ENCODE measurements at regions not wholly inside any gene's neighbourhood (a gene's known extent, or its start where the extent isn't known, plus 50 kb on each side); places are given as distances from the start of the nearest gene placed in this dataset.
A peak's percentile ranks its signal among the peaks of the same experiment; 100 is the strongest.

- no peak for DNase-seq
These were observed 155.2 kb upstream of the IPO5 start for GRCh38 chr13:97798171-97798821.

DNA sequence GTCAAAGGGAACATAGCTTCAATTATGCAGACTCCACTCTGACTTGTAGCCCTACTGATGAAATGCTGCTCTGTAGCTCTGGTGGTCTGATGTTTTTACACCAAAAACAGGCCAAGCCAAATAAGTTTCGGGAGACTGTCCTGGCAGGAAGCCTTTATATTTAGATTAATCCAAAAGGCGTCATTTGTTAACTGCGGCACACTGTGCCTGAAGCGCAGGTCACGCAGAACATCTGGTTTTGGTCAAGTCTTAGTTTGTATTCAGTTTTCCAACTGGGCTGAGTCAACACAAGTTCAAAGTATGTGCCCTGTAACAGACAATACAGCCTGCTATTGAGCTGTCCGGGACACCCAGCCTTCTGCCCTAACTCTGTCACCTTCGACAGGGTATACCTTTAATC lies 154.6 kb upstream of the IPO5 start:
- no peak for DNase-seq

DNA sequence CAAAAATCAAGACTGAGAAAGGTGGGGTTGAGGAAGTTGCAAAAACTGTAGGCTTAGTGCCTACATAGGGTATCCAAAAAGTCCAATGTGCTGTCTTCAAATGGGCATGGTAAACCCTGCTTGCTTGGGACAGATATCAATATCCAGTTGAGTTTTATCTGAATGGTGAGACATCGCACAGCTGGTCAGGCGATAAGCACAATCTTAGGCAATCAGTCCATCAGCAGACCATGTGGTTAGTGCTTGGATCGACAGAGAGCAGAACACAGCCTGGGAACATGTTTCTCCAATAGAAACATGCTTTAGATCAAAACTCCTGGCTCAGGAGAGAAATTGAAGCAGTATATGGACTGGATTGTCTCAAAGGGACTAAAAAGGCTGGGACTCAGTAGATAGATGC lies 151.3 kb upstream of the IPO5 start:
- no peak for DNase-seq

- no peak for DNase-seq
These were observed 143.9 kb upstream of the IPO5 start for GRCh38 chr13:97809576-97809975.

DNA sequence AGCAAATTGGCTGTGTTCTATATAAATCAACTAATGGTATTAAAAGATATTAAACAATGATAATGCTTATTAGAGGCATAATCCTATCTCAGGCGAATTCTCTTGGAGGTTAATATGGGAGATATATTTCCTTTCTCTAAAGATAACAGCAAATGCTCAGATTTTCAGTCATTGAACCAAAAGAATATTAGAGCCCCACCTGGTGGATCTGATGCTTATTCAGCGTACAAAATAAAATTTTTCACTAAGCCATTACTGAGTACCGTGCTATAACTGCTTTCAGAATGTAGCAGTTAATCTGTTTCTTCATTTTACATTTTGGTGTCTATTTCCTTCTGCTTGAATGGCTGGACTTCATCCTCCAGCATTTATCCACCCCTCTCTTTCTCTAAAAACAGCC lies 143.3 kb upstream of the IPO5 start:
- no peak for DNase-seq

- no peak for DNase-seq
These were observed 131.1 kb upstream of the IPO5 start for GRCh38 chr13:97822377-97822776.

DNA sequence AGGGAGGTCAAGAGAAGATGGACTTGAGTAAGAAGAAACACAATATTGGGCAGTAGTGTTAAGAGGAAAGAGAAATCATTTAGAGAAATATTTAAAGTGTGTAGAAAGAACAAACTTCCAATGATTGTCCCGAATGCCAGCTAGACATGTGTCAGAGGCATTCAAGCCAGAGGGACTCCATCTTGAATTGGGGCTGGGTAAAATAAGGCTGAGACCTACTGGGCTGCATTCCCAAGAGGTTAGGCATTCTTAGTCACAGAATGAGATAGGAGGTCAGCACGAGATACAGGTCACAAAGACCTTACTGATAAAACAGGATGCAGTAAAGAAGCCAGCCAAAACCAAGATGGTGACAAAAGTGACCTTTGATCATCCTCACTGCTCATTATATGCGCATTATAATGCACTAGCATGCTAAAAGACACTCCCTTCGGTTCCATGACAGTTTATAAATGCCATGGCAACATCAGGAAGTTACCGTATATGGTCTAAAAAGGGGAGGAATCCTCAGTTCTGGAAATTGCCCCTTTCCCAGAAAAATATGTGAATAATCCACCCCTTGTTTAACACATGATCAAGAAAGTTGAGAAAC lies 127.0 kb upstream of the IPO5 start:
- no peak for DNase-seq

- no peak for DNase-seq
These were observed 119.2 kb upstream of the IPO5 start for GRCh38 chr13:97834250-97834649.

GRCh38 chr13:97843189-97843588 lies 110.3 kb upstream of the IPO5 start:
- no peak for DNase-seq

DNA sequence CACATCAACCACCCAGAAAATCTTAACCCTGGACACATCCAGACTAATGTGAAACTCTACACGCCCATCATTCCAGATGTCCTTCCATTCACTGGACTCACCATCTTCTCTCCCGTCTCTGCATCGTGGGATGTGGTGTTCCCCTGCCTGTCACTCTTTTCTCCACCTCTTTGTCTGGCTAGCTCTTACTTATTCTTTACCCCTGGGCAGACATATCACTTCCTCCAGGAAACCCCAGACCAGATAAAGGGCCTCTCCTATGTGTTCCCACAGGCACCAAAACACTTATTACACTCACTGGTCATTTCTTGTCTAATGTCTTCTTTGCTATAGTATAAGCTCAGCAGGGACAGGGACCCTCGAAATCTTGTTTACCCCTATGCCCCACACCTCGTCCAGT lies 109.3 kb upstream of the IPO5 start:
- no peak for DNase-seq

DNA sequence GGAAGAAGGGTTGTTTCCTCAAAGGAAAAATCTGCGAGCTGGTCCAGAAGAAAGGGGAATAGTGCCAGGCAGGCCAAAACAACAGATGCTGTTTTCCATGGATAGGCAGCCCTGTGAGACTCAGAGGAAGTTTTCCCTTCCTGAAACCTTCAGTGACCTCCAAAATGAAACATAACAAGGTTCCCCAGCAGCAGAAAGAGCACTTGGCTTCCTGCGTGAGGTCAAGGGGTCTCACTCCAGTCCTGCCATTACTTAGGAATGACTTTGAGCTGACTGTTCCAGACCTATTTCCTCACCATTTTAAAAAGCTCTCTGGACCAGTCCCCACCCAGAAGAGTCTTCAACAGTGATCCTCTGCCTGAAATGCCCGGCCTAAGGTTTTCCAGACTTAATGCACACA lies 104.6 kb upstream of the IPO5 start:
- DNase-seq = no peak

GRCh38 chr13:97849305-97849704 lies 104.2 kb upstream of the IPO5 start:
- no peak for DNase-seq

- DNase-seq = no peak
These were observed 102.2 kb upstream of the IPO5 start for GRCh38 chr13:97851269-97851668.

- no peak for DNase-seq
These were observed 101.1 kb upstream of the IPO5 start for GRCh38 chr13:97852181-97852874.

GRCh38 chr13:97853550-97853949 lies 99.9 kb upstream of the IPO5 start:
- DNase-seq = no peak

- peak in 8 of 14 donors; percentile 3 to 61 (median 8) for DNase-seq
These were observed 97.7 kb upstream of the IPO5 start for GRCh38 chr13:97855570-97856303.

- DNase-seq = no peak
These were observed 97.2 kb upstream of the IPO5 start for GRCh38 chr13:97856304-97856675.

DNA sequence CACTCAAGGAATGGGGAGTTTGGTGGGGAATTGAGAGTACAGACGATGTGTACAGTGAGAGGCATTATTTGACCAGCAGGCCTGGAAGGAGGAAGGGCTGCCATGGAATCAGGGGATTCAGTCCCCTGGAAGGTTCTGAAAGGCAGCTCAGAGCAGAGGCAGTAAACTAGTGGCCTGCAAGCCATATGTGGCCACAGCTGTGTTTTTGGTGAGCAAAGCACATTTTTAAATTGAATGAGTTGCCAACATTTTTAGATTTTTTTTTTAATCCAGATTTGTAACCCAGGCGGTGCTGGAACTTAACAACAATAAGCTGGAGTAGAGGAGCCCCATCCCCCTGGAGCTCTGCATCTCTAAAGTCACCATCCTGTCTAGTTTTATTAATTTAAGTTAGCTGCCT lies 95.3 kb upstream of the IPO5 start:
- no peak for DNase-seq

DNA sequence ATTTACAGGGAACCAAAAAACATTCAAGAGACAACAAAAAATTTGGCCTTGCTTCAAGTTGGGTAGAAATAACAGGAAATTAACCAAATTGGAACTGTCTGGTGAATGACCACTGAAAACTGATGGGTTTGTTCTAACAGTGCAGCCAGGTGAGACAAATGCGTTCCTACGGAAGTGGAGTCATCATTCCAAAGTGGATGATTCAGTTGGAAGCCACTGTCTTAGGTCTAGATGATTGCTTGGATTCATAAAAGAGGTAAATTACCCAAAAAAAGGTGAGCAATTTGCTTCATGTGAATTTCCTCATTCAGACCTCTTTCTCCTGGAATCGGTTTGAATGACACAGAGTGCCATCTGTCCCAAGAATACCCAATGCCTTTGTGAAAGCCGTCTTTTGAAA lies 87.1 kb upstream of the IPO5 start:
- no peak for DNase-seq

DNA sequence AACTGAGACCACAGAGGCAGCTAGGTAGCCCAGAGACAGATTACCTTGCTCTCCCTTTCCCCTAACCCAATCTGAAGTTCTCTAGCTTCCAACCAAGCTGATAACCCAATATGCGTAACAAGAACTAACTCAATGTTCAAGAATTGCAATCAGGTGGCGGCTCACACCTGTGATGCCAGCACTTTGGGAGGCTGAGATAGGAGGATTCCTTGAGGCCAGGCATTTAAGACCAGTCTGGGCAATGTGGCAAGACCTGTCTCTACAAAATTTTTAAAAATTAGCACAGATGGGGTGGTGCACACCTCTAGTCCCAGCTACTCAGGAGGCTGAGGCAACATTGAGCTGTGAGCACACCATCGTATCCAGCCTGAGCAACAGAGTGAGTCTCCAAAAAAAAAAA lies 86.7 kb upstream of the IPO5 start:
- DNase-seq = no peak

GRCh38 chr13:97873398-97873797 lies 80.1 kb upstream of the IPO5 start:
- DNase-seq = no peak

DNA sequence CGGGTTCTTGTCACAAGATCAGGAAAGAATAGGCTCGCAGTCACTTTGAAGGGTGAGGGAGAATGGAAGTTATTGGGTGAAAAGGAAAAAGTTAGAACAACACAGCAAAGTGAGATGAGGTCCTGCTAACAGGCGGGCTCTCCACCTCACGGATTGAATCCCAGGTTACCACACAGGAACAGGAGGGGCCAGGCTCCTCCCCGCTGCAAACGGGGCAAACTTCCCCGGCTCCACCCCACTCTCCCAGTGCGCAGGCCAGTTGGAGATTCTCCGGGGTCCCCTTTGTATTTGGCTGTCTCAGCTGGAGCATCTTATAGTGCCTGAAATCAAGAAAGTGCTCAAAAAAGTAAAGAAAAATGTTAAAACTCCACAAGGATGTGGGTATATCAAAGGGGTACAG lies 78.3 kb upstream of the IPO5 start:
- DNase-seq = no peak

DNA sequence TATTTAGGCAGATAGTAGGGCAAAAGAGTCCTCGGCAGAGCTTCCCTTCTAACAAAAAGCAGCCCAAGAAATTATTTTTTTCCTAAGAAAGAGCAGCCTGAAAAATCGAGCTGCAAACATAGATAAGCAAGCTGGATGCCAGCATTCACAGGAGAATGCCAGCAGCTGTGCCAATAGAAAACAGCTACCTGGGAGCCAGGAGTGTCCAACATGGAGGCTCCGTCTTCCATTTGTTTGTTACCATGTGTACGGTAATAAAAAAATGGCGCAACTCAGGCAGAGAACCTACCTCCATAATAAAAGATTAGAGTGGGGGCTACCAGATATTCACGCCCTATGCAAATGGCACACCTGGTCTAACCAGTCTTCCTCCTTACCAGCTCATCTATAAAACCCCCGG lies 77.6 kb upstream of the IPO5 start:
- no peak for DNase-seq
